Breast epithelium (tissue), 3 donors: ENCODE measurements at regions not wholly inside any gene's neighbourhood (a gene's known extent, or its start where the extent isn't known, plus 50 kb on each side); places are given as distances from the start of the nearest gene placed in this dataset.

ENCODE experiments used
- CTCF ChIP-seq, 3 donors: fragments of 450-650 bp; IDR thresholded peaks; one replicate each; pipeline ENCODE4 v1.5.1; 2016 to 2017; ENCODE audit warnings: antibody characterized with exemption in 3 of 3, mild to moderate bottlenecking in 3 of 3, moderate library complexity in 3 of 3
- POLR2A ChIP-seq: fragments of 450-650 bp; IDR thresholded peaks from one replicate; pipeline ENCODE4 v1.6.1; 2016; ENCODE audit warnings: antibody characterized with exemption, mild to moderate bottlenecking, moderate library complexity

- TF ChIP-seq POLR2A (no peak), CTCF (IDR thresholded peaks at IDR 0.05) (no peak)
Observed at GRCh38 chr2:7510353-7510752, 593.1 kb downstream of the RNF144A start.
